ENCODE measurements at regions not wholly inside any gene's neighbourhood (a gene's known extent, or its start where the extent isn't known, plus 50 kb on each side); places are given as distances from the start of the nearest gene placed in this dataset.

DNA sequence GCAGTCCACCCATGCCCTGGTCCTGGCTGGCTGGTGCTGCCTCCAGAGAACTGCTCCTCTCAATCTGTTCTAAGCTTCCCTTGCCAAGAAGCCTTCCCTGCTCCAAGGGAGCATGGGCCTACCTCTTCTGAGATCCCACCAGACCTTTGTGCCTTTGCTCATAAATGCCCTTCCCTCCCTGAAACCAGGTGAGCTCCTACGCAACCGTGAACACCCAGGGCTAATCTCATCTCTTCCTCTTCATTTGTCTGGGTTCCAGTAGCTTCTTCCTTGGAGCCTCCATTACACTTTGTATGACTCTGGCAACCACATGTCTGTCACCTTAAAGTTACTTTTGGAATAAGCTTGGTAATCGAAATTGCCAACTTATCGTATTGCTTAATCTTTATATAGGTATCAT is 270.6 kb downstream of the PBX3 start:
- DNase-seq (ENCODE audit: low read depth): no peak

DNA sequence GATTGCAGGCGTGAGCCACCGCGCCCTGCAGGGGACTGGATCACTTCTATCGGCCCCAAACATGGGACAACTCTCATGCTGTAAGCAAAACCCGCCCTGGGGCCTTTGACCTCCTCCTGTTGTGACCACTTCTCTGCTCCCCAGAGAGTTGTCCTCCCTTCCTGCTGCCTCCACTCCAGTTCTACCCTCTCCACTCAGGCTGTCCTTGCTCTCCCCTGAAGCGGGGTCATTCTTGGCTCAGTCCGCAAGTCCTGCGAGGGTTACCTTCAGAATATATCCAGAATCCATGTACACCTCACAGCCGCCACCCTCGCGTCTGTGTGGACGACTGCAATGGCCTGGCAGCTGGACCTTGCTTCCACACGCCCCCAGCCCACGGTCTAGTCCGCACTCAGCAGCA is 273.7 kb downstream of the PBX3 start:
- no peak for DNase-seq (ENCODE audit: low read depth)

GRCh38 chr9:126023962-126024361 is 276.8 kb downstream of the PBX3 start:
- no peak for DNase-seq (ENCODE audit: low read depth)

- DNase-seq (ENCODE audit: low read depth): no peak
These were observed 277.5 kb downstream of the PBX3 start for GRCh38 chr9:126024581-126025230.

GRCh38 chr9:126025991-126026390 is 278.8 kb downstream of the PBX3 start:
- DNase-seq (ENCODE audit: low read depth): no peak

GRCh38 chr9:126027566-126027965 is 280.4 kb downstream of the PBX3 start:
- no peak for DNase-seq (ENCODE audit: low read depth)

- no peak for DNase-seq (ENCODE audit: low read depth)
These were observed 281.6 kb downstream of the PBX3 start for GRCh38 chr9:126028746-126029145.

- DNase-seq (ENCODE audit: low read depth): no peak
These were observed 283.5 kb downstream of the PBX3 start for GRCh38 chr9:126030716-126031115.

DNA sequence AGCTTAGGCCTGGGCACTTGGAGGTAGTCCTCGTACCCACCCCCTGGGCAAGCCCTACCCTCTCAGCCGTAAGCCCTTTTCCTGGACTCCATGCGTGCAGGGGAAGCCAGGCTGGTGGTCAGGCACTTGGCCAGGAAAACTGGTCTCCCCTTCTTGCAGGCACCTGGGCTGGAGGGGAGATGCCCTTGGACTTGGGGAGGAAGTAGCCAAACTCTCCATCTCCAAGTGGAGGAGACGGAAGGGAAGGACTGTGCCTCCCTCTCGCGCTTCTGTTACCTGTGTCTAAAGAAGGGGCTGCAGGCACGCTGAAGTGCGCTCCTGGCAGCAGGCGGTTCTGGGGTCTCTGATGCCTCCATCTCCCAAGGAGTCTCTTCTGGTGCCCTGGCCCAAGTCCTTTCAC is 283.9 kb downstream of the PBX3 start:
- DNase-seq (ENCODE audit: low read depth): no peak

GRCh38 chr9:126032135-126032534 is 285.0 kb downstream of the PBX3 start:
- no peak for DNase-seq (ENCODE audit: low read depth)

DNA sequence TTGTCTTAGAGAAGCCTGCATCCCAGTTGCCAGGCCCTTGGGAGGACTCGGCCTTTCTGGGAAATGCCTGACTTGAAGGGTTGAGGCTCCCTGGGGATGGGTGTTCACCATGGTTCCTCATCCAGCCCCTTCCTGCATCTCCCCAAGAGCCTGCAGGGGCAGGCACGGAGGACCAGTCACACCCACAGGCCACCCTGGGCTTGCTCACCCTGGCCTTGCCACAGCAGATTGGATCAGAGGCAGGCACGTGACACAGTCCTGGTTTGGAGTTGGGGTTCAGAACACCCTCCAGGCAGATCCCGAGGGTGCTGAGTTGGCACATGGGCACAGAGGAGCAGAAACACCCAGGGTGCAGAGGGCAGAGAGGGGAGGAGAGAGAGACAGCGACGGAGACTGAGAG is 286.1 kb downstream of the PBX3 start:
- DNase-seq (ENCODE audit: low read depth): no peak

DNA sequence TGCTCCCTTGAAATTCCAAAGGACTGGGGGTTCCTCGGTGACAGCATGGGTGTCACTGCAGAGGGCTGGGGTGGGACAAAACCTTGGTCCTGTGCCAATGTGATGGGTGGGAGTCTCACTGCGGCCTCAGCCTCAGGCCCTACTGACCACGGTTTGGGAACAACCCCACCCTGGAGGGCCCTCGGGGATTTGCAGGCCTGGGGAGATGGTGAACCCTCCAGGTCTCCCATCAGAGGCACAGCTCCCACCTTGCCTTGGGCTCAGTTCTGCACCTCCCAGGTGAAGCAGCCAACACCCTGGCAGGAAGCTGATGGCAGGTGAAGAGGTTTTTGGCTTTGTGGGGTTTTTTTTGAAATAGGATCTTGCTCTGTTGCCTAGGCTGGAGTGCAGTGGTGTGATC is 286.8 kb downstream of the PBX3 start:
- no peak for DNase-seq (ENCODE audit: low read depth)

GRCh38 chr9:126036881-126037291 is 289.7 kb downstream of the PBX3 start:
- no peak for DNase-seq (ENCODE audit: low read depth)

DNA sequence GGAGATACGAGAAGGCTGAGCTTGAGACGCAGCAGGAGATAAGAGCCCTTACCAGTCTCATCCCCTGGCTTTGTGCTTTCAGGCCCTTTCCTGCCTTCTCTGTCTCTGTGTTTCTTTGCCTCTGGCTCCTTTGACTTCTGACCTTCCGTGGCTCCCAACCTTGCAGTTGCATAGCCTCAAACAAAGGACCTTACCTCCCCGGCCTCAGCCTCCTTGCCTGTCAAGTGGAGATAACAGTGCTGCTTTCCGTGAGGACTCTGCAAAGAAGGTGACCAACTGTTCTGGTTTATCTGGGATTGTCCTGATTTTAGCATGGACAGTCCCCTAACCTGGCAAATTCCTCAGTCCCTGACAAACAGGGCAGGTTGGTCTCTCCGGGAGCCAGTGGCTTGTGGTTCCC is 287.8 kb upstream of the MVB12B start:
- DNase-seq (ENCODE audit: low read depth): no peak

DNA sequence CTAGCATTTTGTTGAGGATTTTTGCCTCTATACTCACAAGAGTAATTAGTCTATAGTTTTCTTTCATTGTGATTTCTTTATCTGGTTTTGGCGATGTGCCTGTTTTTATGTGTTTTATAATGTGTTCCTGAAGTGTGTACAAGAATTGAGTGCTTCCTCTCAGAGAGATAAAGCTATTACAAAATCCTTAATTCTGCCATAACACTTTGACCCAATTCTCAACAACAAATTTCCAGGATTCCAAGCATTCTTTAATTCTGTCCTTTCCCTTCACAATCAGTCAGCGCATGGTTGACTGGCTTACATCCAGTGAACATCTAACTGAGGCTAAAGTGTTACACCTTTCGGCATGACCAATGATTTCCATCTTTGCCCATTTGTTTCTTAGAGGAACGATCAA is 282.9 kb upstream of the MVB12B start:
- no peak for DNase-seq (ENCODE audit: low read depth)

DNA sequence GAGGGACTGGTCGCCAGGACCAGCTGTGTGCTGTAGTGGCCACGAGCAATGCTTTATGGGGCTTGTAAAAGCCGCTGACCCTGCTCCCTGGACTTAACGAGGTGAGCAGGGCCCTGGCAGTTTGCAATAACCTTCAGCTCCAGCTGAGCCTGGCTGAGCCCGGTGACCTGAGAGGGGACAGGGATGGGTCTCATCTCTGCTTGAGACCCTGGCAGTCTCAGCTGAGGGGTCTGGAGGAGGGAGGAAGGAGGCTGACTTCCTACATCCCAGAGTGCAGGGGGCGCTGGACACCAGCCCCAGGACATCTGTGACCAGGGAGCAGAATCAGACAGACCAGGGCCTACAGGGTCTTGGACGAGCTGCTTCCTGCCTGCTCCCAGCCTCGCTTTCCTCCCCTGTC is 277.5 kb upstream of the MVB12B start:
- no peak for DNase-seq (ENCODE audit: low read depth)

DNA sequence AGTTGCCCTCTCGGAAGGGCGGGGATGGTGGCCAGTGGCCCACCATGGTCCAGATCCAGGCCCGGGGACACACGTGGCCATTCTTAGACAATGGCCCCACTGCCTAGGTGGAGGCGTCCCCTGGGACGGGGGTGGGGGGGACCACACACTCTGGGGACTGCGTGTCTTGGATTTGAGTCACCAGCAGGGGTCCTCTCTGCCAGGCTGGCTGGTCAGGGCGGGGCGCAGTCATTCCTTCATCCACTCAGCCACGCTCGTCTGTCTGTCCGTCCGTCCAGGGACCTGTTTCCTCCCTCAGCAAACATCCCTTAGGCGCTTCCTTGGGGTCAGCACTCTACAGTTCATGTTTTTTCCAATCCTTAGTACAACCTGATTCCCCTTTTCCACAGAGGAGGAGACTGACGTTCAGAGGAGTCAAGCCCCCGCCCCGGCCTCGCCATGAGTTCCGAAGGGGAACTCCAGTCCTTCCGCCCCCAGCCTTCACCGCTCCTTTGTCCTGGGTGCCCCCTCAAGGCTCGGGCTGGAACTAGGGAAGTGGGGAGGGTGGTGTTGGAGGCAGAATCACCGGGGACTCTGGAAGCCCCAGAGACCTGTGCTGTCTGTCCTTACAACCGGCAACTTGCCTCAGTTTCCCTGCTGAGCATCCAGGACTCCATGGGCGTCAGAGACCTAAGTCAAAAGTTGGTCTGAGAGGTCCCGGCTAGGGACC is 276.6 kb upstream of the MVB12B start:
- DNase-seq (ENCODE audit: low read depth): no peak

DNA sequence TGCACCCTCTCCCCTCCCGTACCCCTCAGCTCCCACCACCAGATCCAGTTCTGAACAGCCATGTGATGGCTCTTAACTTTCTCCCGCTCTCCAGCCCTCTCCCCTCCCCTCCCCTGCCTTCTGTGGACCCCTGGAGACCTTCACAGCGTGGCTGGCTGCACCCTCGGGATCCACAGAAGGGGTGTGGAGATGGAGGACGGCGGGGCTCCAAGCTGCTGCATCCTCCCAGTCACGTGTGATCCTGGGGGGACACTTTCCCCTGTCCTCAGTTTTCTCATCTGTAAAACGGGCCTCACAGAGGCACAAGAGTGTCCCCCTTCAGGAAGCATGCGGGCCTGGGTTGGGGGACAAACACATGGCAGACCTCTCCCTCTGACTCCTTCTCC is 276.0 kb upstream of the MVB12B start:
- DNase-seq (ENCODE audit: low read depth): no peak

- no peak for DNase-seq (ENCODE audit: low read depth)
These were observed 275.0 kb upstream of the MVB12B start for GRCh38 chr9:126051446-126052130.

DNA sequence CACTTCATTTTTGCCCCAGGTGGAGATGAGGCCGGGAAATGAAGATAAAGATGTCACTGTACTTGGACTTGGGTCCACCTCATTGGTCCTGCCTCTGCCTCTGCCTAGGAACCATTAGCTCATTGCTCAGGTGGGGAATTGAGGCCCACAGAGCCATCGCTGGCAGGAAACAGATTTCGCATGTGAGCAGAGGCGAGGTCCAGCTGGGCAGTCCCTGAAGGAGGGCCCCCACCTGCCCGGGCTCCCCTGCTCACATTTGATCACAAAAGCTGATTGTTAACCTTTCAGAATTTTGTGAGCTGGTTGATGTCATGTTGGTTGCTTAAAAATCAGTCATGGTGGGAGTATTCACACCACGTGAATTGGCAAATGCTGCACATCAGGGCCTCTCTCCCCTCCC is 273.8 kb upstream of the MVB12B start:
- no peak for DNase-seq (ENCODE audit: low read depth)

DNA sequence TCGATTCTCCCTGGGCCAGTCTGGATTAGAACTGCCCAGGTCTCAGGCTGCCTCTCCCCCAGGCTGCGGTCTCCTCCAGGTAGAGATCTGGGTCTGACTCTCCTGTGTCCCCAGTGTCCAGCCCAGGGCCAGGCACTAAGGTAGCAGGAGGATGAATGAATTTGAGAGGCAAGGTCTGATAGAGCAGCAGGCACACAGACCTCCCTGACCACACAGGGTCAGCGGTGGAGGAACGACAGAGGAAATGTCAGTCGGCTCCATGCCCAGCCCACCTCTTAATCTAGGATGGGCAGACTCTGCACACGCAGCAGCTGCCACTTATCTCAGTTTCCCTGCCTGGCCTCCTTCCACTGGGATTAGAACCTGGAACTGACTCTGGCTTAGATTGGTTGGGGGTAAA is 272.7 kb upstream of the MVB12B start:
- no peak for DNase-seq (ENCODE audit: low read depth)

- no peak for DNase-seq (ENCODE audit: low read depth)
These were observed 271.1 kb upstream of the MVB12B start for GRCh38 chr9:126055381-126055985.

Data from activated gamma-delta T cell treated with anti-CD3 and anti-CD28 coated beads, Interleukin-2, amount 50 U/mL, for 16 hours (primary cell).